NCI-H1048 (cell line): ENCODE measurements at regions not wholly inside any gene's neighbourhood (a gene's known extent, or its start where the extent isn't known, plus 50 kb on each side); places are given as distances from the start of the nearest gene placed in this dataset.
"Not testable (repeated sequence)": the region's sequence is repeated elsewhere in the genome, so short reads cannot be mapped to it uniquely, and the experiment has no call there.

Source experiments
- DNase-seq: peaks from one replicate; lab custom pipeline; 2025; lab: John Stamatoyannopoulos, UW

DNA sequence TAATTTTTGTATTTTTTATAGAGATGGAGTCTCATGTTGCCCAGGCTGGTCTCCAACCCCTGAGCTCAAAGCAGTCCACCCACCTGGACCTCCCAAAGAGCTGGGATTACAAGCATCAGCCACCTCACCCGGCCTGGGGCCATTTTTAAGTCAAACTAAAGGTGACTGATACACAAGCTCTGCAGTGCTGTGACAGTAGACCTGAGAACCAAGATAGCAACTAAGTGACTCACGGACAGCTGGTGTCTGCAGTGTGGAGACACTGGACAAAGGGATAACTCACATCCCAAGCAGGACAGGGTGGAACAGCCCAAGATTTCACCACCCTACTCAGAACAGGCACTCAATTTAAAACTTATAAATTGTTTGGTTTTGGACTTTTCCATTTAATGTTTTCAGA, 402.5 kb downstream of the CD83 start:
- no peak for DNase-seq

- DNase-seq: no peak
Measured at GRCh38 chr6:14520536-14520935, 403.0 kb downstream of the CD83 start.

DNA sequence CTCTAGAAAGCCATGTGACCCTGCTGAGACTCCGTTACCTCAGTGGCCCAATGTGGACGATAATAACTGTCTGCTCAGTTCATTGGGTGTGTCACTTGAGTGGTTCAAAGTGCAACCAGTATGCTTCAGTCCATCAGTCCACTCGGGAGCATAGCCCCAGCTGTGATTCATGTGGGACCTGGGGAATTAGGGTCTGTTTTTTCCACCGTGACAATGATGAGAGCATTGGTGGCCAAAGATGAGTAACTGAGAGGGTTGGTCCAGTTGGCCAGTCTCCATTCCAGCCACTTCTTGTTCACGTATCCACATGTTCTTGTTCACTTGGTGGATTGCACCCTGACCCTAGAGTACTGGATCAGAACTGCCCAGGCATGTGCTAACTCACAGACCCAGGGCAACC, 403.6 kb downstream of the CD83 start:
- no peak for DNase-seq

DNA sequence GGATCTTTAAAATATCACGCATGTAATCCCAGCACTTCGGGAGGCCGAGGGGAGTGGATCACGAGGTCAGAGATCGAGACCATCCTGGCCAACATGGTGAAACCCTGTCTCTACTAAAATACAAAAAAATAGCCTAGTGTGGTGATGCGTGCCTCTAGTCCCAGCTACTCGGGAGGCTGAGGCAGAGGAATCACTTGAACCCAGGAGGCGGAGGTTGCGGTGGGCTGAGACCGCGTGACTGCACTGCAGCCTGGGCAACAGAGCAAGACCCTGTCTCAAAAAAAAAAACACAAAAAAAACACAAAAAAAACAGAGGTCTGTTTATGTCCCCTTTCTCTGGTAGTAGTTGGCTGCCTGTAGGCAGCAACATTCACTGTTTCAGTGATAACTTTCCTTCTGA, 404.3 kb downstream of the CD83 start:
- DNase-seq: not testable (repeated sequence)

GRCh38 chr6:14524319-14524718, 406.7 kb downstream of the CD83 start:
- no peak for DNase-seq

DNA sequence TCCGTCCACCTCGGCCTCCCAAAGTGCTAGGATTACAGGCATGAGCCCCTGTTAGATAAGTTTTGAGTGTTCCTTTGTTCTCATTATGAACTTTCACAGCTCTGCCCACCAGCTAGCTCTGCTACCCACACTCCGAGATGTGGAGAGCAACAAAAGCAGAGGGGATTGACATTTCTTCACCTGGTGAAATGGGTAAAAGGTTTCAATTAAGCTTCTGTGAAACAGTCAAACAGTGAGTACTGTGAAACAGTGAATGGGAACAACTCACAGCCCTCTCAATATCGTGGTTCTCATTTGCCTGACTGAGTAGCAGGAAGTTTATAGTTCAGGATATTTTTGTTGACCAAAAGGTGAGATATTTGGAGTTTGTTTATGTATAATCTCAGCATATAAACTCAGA, 412.8 kb downstream of the CD83 start:
- no peak for DNase-seq

GRCh38 chr6:14533446-14533845, 415.9 kb downstream of the CD83 start:
- DNase-seq: no peak

DNA sequence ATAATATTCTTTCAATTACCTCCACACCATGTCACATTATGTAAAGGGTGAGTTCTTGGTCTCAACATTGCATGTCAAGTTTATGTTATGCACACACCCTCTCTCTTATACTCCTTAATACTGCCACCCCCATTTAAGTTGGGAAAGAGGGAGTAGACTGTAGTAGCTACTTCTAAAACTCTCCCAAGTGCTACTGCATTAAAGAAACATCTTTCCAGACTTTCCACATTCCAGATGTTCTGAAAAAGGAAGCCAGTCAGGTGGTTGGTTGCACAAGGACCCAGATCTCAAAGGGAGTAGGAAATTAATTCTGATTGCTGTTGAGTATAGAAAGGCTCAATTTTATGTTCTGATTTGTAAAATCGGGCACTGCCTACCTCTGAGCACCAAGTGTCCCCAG, 419.5 kb downstream of the CD83 start:
- no peak for DNase-seq

- DNase-seq: no peak
Measured at GRCh38 chr6:14540276-14540675, 422.7 kb downstream of the CD83 start.

DNA sequence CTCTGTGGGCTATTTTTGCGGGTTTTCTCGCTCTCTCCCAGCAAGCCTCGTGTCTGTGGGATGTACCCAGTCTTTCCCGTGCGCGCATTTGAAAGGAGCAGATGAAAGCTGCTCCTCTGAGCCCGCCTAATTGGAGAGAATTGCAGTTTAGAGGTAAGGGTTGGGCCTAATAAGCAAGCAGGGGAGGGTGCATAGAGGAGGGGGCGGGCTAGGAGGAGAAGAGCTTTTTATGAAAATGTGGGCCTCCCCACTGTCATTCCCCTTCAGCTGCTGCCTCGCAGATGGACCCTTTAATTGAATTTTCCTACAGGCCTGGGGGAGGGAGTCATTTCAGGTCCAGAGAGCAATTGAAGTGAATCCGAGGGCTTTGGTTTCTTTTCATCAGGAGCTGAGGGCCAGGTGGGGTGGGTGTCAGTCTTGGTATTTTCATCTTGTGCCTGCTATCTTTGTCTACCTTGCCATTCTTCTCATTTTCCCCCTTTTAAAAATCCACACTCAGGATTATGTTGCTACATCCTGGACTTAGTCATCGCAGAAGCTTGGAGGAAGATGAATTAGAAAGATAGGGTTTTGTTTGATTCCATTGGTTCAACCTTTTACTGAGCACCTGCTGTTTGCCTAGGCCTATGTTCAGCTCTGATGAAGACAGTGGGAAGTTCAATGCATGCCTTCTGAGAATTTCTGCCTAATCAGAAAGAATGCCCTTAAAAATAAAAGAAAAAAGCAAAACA, 423.4 kb downstream of the CD83 start:
- no peak for DNase-seq

DNA sequence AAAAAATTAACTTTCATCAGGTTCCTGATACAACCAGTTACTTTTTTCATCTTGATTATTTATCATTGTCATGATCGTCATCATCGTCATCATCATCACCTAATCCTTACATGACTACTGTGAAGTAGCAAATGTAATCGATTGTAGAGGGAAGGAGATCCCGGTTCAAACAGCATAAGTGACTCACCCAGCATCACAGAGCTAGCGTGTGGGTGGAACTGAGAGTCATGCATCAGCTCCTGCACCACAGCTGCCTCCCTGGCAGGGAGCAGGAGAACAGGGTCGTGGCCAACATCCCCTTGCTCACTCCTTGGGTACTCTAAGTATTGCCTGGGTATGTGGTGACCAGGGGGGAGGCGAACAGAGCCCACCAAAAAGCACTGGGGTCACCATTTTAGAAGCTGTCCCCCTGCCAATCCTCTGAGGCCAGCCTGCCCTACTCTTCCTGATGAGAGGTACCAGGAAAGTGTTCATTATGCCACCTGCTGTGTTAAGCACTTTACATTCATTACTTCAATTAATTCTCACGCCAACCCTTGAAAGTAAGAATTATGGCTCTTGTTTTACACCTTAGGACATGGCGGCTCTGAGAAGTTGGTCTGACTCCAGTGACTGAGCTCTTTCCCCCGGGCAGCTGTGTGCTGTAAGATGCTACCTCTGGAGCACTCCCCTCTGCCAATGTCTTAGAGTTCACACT, 425.2 kb downstream of the CD83 start:
- no peak for DNase-seq

GRCh38 chr6:14543971-14544585, 426.5 kb downstream of the CD83 start:
- no peak for DNase-seq

DNA sequence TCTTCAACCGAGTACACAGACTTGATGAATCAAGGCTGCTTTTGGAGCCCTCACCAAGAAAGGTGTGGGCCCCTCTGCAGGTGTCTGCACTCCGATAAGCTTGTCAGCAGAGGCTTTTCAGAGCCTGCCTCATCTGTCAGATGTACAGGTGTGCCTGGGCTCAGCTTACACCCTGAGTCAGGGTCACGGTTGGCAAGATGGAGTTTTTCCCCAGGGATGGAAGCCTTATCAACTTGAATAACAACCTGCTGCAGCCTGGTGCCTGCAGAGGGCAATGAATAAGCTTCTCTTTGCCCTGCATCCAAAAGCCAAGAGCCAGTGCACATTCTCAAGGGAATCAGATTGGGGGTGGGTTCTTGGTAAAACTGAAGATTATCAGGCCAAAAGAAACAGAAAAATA, 427.1 kb downstream of the CD83 start:
- DNase-seq: no peak

- no peak for DNase-seq
Measured at GRCh38 chr6:14545496-14545895, 427.9 kb downstream of the CD83 start.

- no peak for DNase-seq
Measured at GRCh38 chr6:14546036-14546435, 428.5 kb downstream of the CD83 start.

DNA sequence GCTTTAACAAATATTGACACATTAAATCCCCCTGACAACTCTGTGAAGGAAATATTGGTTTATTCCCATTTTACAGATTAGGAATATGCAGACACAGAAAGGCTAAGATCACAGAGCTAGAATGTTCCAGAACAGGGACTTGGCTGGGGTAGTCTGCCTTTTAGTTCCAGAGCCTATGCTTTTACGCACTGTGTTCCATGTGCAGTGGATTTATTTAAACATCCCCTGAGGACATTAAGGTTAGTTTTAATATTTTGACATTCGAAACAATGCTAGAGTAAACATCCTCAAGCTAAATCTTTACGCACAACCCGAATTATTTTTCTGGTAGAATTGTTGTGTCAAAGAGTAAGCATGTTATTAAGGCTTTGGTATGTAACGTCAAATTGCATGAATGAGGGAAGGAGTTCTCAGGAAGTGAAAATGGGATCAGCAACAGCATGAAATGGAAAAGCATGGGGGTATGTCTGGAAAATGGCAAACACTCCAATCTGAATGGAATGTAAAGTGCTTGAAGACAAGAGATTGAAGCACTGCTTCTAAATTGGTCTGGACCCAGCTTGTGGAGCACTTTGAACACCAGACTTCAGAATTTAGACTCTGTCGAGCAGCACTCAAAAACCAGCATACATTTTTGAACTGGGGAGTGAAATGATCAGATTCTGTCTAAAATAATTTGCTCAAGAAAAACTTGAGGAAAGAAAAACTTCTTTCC, 429.9 kb downstream of the CD83 start:
- DNase-seq: no peak

- no peak for DNase-seq
Measured at GRCh38 chr6:14549304-14549770, 431.8 kb downstream of the CD83 start.

GRCh38 chr6:14549871-14550270, 432.3 kb downstream of the CD83 start:
- DNase-seq: no peak

GRCh38 chr6:14550410-14550809, 432.8 kb downstream of the CD83 start:
- DNase-seq: no peak

- no peak for DNase-seq
Measured at GRCh38 chr6:14550822-14551221, 433.2 kb downstream of the CD83 start.

GRCh38 chr6:14551601-14552000, 434.0 kb downstream of the CD83 start:
- not testable (repeated sequence) for DNase-seq

DNA sequence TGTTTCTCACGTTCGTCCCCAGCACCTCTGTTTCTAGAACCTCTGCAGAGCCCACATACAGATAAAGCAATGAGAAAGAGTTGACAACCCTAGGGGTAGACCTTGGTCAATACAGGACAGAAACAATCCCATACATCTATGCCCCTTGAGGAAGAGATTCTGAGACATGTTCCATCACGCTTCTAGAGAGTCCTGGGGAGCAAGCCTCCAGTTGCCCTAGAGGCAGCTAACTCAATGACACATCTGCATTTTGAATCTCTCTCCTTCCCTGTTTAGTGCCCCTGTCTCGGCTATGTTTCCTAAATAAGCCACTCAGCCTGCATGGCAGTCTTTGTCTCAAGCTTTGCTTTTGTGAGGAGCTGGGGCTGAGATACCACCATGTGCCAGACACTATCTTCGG, 435.3 kb downstream of the CD83 start:
- no peak for DNase-seq

- DNase-seq: no peak
Measured at GRCh38 chr6:14553515-14553914, 435.9 kb downstream of the CD83 start.
